ENCODE measurements at regions not wholly inside any gene's neighbourhood (a gene's known extent, or its start where the extent isn't known, plus 50 kb on each side); places are given as distances from the start of the nearest gene placed in this dataset.

DNA sequence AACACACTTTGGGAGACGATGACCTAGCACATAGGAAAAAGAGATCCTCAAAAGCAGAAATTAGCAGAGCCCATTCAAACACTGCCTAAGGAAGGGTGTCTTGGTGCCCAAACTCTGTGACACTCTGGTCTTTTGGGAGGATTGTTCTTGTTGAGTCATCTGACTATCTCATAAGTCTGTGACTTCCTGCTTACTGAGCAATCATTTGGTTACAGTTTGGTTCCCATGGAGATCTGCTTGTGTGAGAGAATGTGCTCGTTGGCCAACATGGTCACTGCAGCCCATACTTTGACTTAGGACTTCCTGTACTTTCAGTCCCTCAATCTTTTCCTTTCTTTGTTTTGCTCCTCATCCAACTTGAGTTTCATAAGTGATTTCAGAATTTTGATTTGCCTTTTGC, 602.9 kb downstream of the NYAP2 start:
- DNase-seq: no peak

DNA sequence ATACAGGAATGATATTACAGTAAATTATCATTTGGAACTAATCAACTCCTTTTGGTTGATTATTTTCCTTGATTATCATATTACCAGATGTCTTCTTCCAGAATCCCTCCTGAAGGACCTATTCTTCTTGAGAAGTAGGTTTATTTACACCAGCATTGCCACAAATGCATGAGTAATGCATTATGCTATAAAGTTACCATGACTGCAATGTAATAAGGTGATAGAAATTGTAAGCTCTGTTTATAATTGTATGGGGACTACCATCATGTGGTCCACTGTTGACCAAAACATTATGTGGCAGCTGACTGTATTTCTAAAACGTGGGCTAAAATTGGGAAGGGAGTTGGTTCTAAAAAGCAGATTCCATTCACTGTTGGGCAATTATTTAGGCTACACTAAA, 602.2 kb downstream of the NYAP2 start:
- no peak for DNase-seq

DNA sequence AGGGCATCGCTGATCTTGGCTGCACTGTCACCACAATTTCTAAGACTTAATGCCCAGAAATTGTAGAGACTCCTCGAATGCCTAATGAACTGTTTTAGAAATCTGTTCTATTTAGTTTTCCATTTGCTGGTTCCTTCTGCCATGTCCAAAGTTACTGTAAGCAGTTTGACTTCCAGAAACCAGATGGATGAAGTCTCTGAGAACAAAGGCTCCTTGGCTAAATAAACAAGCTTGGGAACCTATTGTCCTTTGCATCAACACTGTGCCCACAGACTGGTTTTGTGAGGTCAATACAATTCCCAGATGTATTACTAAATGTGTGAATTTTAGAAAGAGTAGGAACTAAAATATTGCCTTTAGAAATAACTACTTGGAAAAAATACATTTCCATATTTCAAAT, 600.2 kb downstream of the NYAP2 start:
- DNase-seq: no peak

DNA sequence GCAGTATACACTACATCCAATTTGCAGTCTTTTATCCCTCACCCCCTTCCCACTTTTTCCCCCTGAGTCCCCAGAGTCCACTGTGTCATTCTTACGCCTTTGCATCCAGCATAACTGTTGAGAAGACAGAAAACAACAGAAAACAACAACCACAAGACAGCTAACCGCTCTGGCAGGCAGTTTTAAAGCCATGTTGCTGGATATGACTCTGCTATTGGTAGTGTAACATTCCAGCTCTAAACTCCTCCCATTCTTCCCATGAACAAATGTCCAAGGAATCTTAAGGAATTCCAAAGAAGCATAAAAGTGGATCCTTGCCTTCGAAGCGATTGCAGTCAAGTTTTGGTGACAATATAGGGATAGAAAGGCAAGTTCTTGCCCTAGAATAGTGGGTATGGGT, 599.1 kb downstream of the NYAP2 start:
- no peak for DNase-seq

DNA sequence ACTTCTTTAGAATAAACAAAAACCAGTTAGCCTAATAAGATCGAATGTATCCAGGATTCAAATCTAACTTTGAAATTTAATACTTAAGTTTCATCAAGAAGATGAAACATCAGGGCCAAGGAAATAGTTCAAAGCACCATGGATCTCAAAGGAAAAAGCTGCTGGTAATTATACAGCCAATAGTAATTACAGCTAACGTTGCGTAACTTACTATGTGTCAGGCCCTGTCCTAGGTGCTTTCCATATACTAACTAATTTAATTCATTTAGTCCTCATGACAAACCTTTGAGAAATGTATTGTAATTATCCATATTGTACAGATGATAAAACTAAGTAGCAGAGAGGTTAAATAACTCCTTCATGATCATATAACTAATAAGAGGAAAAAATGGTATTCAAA, 598.6 kb downstream of the NYAP2 start:
- no peak for DNase-seq

DNA sequence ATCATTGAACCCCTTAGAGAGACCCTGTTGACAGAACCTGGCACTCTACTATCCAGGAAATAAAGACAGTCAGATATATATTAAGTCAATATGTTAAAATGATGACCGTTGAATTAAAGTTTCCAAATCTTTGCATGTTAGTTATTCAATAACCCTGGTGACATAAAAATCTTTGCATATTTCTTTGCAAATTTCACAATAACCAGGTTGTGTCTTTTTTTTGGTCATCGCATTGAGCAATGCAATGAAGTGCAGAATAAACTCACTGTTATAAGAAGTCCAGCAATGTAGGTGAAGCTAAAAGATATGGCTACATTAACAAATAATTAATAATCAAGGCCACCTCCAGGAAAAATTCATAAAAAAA, 596.9 kb downstream of the NYAP2 start:
- no peak for DNase-seq

DNA sequence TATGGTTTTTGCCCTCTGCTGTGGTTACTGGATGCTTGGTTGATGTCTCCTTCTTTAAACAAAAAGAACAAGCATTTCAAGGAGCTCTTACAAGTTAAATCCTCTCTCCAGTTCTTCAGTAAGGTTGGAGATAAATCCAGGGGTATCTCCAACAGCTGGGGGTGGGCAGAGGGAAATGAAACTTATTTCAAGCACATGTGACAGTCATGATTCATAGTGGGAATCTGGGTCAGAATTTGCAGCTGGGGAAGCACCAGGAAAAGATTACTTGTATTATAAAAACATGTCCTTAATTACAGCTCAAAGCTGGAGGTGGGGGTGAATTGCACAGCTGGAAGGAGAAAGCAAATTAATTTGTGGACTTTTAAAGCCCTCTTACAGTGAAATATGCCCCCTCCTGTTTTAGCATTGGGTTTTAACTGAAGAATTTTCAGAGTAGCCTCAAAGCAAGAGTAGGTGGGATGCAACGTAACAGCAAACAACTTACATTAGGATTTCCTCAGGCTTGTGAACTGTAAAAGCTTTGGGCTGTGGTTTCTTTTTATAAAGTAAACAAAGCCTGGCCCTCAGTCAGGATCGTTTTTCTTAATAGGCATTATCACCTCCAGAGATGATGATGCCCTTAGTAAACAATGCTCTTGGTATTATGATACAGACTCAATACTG, 596.4 kb downstream of the NYAP2 start:
- no peak for DNase-seq

DNA sequence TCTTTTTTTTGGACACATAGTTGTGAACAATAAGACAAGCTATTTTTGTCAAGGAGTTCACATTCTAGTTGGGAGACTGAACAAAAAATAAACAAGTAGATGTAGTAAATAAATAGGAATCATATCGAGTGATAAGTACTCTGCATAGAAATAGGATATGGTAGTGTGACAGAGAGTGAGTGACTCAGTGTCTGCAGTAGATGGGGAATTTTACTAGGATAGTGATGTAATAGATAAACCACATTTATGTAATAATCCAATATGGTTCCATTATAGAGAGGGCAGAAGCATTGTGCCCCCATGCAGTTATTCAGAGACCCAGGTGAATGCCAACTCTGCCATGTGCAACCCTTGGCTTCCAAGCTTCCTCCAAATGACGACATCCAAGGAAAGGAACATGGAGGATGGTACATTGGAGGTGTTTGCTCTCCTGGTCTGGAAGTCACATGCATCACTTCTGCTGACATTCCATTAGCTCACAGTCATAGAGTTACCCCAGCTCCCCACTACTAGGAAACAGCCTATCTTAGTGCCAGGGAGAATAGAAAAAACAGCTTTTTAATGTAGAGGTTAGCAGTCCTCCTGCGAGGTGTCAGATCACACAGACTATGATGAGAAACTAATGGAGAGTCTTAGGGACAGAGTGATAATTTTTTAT, 595.4 kb downstream of the NYAP2 start:
- no peak for DNase-seq

DNA sequence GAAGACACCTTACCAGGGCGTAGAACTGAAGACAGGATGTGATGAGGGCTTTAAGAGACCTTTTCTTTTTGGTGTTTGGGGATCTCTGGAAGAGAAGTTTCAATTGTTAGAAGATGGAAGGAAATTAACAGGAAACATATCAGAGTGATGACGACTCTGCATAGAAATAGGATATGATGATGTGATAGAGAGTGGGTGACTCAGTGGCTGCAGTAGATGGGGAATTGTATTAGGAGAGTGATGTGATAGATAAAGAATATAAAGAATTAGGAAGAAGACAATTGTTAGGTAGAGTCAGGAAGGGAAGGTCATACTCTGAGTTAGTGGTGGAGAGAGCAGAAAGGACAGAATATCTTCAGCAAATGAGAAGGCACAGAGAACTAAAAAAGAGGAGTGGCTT, 593.9 kb downstream of the NYAP2 start:
- DNase-seq: no peak

DNA sequence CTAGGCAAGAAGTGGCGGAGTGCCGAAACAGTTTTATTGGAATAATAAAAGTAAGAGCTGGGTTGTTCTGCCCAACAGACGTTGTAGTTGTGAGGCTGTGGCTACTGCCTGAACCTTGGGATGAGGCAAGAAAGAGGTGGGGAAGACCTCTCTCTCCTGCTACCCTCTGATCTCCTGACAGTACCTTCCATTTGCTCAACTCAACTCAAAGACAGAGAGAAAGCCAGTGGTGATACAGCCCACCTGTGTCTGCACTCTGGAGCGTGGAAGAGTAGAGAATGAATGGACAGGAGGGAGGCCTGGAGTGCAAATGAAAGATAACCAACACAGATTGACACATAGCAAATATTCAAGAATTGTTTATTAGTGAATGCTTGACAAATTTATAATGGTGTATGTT, 590.3 kb downstream of the NYAP2 start:
- DNase-seq: no peak

DNA sequence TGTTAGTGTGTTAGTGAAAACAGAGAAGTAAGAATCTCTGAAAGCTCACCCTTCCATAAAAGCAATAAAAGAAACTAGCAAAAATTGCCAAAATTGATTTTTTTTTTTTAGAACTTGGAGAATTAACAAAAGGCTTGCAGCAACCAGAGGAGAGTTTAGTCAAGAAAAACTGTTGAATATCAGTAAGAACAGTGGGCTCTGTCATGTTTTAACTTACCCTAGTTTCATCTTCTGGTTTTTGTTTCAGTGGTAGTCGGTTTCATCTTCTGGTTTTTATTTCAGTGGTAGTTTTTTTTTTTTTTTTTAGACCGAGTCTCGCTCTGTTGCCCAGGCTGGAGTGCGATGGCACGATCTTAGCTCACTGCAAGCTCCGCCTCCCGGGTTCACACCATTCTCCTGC, 580.9 kb downstream of the NYAP2 start:
- no peak for DNase-seq

DNA sequence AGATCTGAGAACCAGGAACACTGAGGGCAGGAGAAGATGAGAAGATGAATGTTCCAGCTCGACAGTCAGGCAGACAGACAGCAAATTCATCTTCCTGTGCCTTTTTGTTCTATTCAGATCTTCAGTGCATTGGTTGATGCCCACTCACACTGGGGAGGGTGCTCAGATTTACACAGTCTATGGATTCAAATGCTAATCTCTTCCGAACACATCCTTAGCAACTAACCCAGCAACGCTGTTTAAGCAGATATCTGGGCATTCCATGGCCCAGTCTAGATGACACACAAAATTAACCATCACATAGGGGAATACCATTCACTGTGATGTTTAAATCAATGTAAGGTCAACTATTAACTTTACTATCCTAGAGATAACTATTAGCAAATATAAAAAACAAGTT, 571.9 kb downstream of the NYAP2 start:
- no peak for DNase-seq

DNA sequence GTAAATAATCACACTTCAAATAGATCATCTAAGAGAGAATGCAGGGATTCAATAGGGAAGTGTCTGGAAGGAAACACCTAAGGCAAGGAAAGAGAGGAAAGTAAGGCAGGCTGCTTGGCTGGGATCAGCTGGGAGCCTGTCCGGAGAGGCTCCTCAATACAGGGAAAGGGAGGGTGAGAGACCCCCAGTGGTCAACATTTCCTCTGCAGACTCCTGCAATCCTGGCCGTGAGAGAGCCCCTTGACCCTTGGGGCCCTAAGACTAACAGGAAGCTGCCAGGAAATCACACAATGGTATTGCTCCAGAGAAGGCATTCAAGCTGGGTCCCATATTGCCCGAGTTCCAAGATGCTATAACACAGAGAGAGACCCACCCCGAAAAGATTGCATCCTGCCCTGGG, 549.4 kb downstream of the NYAP2 start:
- no peak for DNase-seq

DNA sequence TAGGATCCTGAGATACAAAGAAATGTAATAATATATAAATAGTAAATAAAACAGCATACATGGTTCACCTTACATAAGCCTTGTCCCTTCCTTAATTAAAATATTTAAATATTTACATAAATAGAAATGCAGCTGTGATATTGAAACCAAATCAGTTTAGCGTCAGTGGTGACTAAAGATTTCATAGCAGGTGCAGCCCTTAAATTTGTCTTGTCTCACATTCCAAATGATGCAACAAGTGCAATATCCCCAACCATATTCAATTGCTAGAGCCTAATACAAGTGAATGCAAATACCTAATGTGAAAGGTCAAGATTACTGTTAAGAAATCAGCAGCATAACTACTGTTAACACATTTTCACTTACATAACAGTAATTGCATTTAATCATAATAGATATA, 539.5 kb downstream of the NYAP2 start:
- DNase-seq: no peak

DNA sequence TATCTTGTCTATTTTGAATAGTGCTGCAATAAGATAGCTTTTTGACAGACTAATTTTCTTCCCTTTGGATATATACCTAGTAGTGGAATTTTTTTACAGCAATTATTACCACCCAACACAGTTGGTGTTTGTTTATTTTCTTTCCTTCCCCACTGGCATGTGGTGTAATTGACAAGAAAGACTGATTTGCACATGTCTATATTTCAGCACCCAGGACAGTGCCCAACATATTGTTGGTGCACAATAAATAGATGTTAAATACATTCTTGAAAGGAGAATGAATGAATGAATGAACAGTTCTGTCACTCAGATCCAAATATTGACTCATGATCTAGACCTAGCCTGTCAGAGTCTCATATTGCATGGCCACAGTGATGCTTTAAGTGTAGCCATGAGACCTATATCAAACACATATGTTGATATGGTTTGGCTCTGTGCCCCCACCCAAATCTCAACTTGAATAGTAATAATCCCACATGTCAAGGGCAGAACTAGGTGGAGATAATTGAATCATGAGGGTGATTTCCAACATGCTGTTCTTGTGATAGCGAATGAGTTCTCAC, 538.2 kb downstream of the NYAP2 start:
- DNase-seq: no peak

DNA sequence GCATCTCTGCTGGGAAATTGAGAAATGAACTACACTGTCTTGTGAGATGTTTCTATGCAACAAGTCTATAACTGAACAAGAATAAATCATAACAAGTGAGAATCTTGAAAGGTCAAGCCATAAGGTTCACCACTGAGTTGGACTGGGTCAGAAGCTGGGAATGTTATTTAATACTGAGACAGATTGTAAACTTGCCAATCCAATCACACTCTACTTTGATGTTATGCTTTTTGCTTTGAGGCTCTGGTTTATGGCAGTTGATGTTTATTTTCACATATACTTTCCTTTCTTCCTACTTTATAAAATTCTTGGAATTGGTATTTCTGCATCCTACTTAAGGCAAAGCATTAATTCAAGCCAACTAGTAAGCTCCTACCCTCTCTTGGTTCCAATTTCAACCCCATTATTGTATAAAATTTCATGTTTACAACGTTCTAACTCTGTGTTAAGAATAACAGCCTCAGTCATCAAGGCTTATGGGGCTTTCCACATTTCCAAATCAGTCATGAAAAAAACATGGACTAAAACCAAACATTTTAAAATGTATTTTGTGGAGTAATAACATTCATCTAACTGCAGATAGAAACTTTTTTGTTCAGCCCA, 533.4 kb downstream of the NYAP2 start:
- no peak for DNase-seq

DNA sequence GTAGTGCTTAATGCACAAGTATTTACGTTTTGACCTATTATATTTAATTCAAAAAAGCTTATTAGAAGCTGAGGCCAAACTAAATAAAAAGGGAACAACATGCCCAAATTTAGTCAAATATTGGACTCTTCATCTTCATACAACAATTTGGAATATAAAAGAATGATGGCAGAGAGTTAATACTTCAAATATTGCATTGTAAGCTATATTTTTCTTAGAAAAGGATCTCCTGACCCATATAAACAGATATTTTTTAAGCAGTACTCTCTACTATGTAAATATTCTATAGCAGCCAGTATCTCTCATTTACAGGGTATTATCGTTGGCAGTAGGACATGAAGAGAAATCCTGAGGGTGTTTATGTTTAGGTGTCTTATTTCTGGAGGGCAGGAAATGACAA, 531.2 kb downstream of the NYAP2 start:
- DNase-seq: no peak

DNA sequence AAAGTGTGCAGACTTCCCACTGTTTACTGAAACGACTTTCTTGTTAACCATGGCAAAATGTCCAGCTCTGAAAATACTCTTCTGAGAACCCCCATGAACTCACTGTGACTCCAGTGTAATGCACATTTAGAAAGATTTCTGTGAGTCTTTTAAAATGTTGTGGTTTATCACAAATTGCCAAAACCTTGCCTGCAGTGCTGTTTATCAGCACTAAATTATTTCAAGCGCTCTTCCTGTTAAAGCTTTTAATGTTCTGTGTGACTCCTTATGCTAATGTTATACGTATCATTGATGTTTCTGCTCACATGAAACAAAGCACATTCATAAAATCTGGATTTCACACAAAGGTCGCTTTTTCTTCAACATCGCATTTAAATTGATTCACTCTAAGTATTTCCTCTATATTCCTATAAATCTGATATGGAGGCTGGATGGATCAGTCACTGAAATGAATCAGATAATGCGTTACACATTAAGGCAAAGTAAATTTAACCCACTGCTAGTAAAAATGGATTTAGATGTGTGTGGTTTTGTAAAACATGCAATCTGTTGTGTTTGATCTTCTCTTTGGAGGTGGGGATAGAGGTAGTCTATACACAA, 521.2 kb downstream of the NYAP2 start:
- DNase-seq: no peak

DNA sequence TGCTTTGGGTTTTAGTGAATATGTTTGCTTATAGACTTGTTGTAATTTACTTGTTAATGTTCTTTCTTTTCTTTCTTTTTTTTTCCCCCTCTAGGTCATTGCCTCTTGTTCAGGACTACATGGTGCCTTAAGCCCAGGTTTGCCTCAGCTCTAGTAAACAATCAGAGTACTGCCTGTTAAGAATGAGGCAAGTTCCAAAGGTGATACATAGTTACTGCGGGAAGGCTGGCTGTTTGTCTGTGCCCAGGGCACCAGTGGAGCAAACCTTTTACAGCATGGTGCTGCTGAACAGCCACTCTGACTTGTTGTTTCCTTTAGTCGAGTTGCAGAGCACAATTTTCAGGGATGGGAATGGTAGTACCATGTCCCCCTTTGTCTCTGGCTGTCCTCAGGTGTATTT, 517.2 kb downstream of the NYAP2 start:
- no peak for DNase-seq

DNA sequence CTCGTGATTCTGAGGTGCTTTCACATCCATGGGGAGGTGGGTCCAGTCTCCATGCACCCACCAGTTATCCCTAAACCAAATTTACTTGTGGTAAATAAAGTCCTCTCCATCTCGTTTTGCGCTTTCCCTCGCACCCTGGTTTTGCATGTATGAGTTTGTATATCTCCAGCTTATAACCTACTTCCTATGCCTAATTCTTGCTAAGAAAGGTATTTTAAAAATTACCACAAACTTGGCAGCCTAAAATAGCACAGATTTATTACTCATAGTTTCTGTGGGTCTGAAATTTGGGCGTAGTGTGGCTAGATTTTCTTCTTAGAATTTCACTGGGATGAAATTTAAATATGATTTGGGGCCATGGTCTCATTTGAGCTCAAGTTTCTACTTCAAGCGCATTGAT, 511.5 kb downstream of the NYAP2 start:
- no peak for DNase-seq

DNA sequence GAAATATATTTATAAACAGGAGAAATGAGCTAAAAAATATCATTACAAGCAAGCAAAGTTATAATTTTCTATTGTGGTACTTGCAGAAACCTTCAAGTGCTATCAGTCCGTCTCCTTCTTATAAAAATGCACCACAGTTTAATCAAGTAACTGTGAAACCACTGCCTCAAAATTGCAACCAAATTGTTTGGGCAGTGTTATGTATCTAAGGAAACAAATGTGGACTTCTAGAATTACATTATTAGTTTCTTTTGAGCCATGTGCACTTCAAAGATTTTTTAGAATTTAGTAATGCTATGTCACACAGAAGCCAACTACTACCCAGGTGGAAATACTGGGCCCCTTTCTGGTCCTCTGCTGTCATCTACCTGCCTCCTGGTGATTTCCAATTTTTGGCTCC, 495.6 kb downstream of the NYAP2 start:
- no peak for DNase-seq

DNA sequence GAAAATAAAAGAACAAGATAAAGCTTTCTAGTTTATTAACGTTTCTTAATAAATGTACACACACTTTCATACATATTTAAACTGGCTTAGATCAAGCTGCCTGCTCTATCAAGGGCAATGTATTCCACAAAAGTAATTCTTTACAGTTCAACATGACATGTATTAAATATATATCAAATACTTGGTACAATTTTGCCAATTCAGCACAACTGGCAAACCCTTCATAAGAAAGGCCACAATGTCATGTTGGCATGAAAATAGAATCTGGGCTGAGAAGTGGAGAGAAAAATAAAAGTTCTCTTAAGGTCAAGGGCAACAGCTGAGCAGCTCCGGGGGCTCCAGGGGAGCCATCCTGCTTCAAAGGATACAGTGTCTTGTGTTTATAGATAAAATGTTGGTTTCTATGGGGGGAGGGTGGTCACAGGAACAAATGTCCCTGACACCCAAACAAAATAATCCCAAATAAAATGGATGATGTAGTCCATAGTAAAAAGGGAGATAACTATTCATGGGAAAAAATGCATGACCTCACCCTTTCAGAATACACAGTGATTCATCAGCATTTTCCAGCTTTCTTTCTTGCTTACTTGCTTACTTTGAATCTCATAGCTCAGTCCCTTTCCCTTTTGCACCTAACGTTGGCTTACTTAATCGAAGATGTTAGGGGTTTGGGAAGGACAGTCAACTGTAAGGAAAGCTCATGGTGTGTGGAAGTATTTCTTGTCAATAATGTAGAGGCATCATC, 494.9 kb downstream of the NYAP2 start:
- no peak for DNase-seq

DNA sequence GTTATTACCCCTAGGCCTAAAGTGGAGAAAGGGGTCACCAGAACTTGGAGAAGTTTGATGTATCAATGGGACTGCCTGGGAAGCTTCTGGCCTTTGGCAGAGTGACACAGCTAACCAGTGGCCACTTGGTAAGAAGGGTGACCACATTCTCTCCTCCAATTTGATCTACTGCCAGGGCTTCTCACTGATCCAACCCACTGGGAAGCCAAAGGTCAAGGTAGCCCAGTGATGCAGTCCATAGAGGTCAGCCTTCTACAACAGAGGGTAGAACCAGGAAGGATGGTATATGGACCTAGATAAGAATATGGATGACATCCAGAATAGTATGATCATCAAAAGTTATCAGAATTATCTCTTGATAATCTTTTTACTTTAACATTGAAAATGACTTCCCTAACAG, 493.6 kb downstream of the NYAP2 start:
- DNase-seq: no peak

Measured in GDM1 (cell line).